Heart left ventricle (tissue), 16 donors: ENCODE measurements at regions not wholly inside any gene's neighbourhood (a gene's known extent, or its start where the extent isn't known, plus 50 kb on each side); places are given as distances from the start of the nearest gene placed in this dataset.

ENCODE experiments used
- ATAC-seq, 4 donors: fragments of 200-7000 bp; cut with Tn5 transposase; one replicate each; pipeline ENCODE4 v1.9.1; 2020 to 2022; ENCODE audit warnings: moderate library complexity in 4 of 4, mild to moderate bottlenecking in 3 of 4, moderate number of reproducible peaks in 1 of 4
- DNase-seq, 5 donors: peaks; one replicate each; pipeline ENCODE4 v3.0.0-alpha.2; 2020
- H3K27ac ChIP-seq, 12 donors: fragments of 200-600 bp; sonication (generic) in 4 of 12; one replicate each; pipeline versions ENCODE4 v1.5.0 to v1.8.0; 2016 to 2022; ENCODE audit warnings: mild to moderate bottlenecking in 2 of 12
- H3K27me3 ChIP-seq, 9 donors: fragments of 200-600 bp; sonication (generic) in 2 of 9; one replicate each; pipeline versions ENCODE4 v1.5.1 to v1.8.0; 2016 to 2022; ENCODE audit warnings: mild to moderate bottlenecking in 3 of 9
- H3K36me3 ChIP-seq, 9 donors: fragments of 200-600 bp; sonication (generic) in 2 of 9; one replicate each; pipeline versions ENCODE4 v1.5.0 to v1.8.0; 2018 to 2022; ENCODE audit warnings: mild to moderate bottlenecking in 2 of 9
- H3K4me1 ChIP-seq, 12 donors: fragments of 200-600 bp; sonication (generic) in 4 of 12; one replicate each; pipeline versions ENCODE4 v1.5.0 to v1.8.0; 2016 to 2022; ENCODE audit warnings: mild to moderate bottlenecking in 3 of 12
- H3K4me3 ChIP-seq, 12 donors: fragments of 200-600 bp; sonication (generic) in 4 of 12; one replicate each; pipeline versions ENCODE4 v1.5.0 to v1.8.0; 2017 to 2022; ENCODE audit warnings: mild to moderate bottlenecking in 9 of 12, moderate library complexity in 4 of 12
- H3K9me3 ChIP-seq, 12 donors: fragments of 200-600 bp; sonication (generic) in 4 of 12; one replicate each; pipeline versions ENCODE4 v1.5.0 to v1.8.0; 2016 to 2022; ENCODE audit warnings: mild to moderate bottlenecking in 1 of 12
- CTCF ChIP-seq, 12 donors: fragments of 200-600 bp; sonication (generic) in 4 of 12; IDR thresholded peaks; one replicate each; pipeline versions ENCODE4 v1.5.0 to v1.8.0; 2018 to 2022; ENCODE audit warnings: antibody characterized with exemption in 12 of 12, mild to moderate bottlenecking in 5 of 12
- POLR2A ChIP-seq, 2 donors: fragments of 450-650 bp; IDR thresholded peaks; one replicate each; pipeline ENCODE4 v1.6.1; 2017; ENCODE audit warnings: antibody characterized with exemption in 2 of 2, mild to moderate bottlenecking in 2 of 2, moderate library complexity in 2 of 2
- WGBS, 4 donors: extraction: QIAGEN DNeasy Blood & Tissue Kit in 2 of 4; methylation state at CpG; one replicate each; pipeline versions ENCODE4 v1.1.5 to v1.1.7; 2013 to 2018; 5-methylcytosine and 5-hydroxymethylcytosine counted together
- intact Hi-C, 10 donors: fragments of 100-400 bp; cut with DNase I; formaldehyde crosslinking; loops; one replicate each; pipeline versions ENCODE4 v1.11.1 to v1.14.2; 2022
- donor health status: ischemic (EF 13 %, LVEDD 7.1; RV severe dilation, severe dysfunction).
- donor health status: healthy with polysubstance abuse.
- donor health status: DM: no; HTN: yes; CAD: no.
- donor health status: DM: no; HTN: no; CAD: no.
- donor health status: ischemic (EF 25% LVEDD 6.9; RV normal size, moderate dysfunction).
- donor health status: ischemic (EF 25% LVEDD 5.7; RV mildly dilated, moderate dysfunction).
- donor health status: healthy.
- donor health status: DM: yes; HTN: yes; CAD: no.
- donor health status: ischemic (EF 35%, LVEDD 5.7; RV mildly dilated, moderate dysfunction).
- donor health status: nonischemic (EF 11% LVEDD 7.7; RV severe dilation, severe dysfunction).
- donor health status: DM: yes; HTN: yes; CAD: no.
- donor health status: PGD.
- donor health status: ischemic (EF 29% LVEDD 5.4; RV normal size, mild dysfunction).
- donor health status: nonischemic (EF 23%, LVEDD 6.1; RV moderate dilation, normal function).

GRCh38 chr3:17990390-17990789, 248.0 kb upstream of the TBC1D5 start:
- H3K4me3 ChIP-seq = no peak overlapping the region
- TF ChIP-seq POLR2A (IDR thresholded peaks at IDR 0.05) (no peak), CTCF (IDR thresholded peaks at IDR 0.05) (no peak)
- no peaks in the 10 kb centered on the region for H3K27me3 ChIP-seq
- H3K27ac ChIP-seq = no peak overlapping the region
- DNase-seq (no peak), ATAC-seq (no peak)
- intact Hi-C loops = no loop called here
- H3K4me1 ChIP-seq = peaks cover 0 to 6% (median 0%) of the 10 kb centered on the region in 12 donors
- 91 to 96% (median 94%) methylated on average over 1 of the region's 1 CpG for WGBS, 4 donors
- no peaks in the 10 kb centered on the region for H3K36me3 ChIP-seq
- H3K9me3 ChIP-seq = no peaks in the 10 kb centered on the region

GRCh38 chr3:17986348-17986816, 244.0 kb upstream of the TBC1D5 start:
- H3K36me3 ChIP-seq = no peaks in the 10 kb centered on the region
- TF ChIP-seq CTCF (IDR thresholded peaks at IDR 0.05) (no peak), POLR2A (IDR thresholded peaks at IDR 0.05) (no peak)
- ATAC-seq (peak in 1 of 4 donors; percentile 47), DNase-seq (no peak)
- intact Hi-C loops = no loop called here
- H3K27me3 ChIP-seq = no peaks in the 10 kb centered on the region
- H3K9me3 ChIP-seq = no peaks in the 10 kb centered on the region
- no peak overlapping the region for H3K4me3 ChIP-seq
- no peak overlapping the region for H3K27ac ChIP-seq
- H3K4me1 ChIP-seq = peaks cover 0 to 6% (median 0%) of the 10 kb centered on the region in 12 donors
- 55 to 60% (median 57%) methylated on average over 2 of the region's 2 CpGs for WGBS, 4 donors

GRCh38 chr3:17985658-17986347, 243.4 kb upstream of the TBC1D5 start:
- no peaks in the 10 kb centered on the region for H3K27me3 ChIP-seq
- 35 to 43% (median 38%) methylated on average over 2 of the region's 2 CpGs for WGBS, 4 donors
- ATAC-seq (no peak), DNase-seq (no peak)
- H3K4me3 ChIP-seq = no peak overlapping the region
- peaks cover 0 to 6% (median 0%) of the 10 kb centered on the region in 12 donors for H3K4me1 ChIP-seq
- H3K9me3 ChIP-seq = no peaks in the 10 kb centered on the region
- H3K36me3 ChIP-seq = no peaks in the 10 kb centered on the region
- H3K27ac ChIP-seq = no peak overlapping the region
- TF ChIP-seq POLR2A (IDR thresholded peaks at IDR 0.05) (no peak), CTCF (IDR thresholded peaks at IDR 0.05) (no peak)
- intact Hi-C loops = no loop called here

- H3K27ac ChIP-seq = no peak overlapping the region
- TF ChIP-seq CTCF (IDR thresholded peaks at IDR 0.05) = no peak
- TF ChIP-seq POLR2A (IDR thresholded peaks at IDR 0.05) = no peak
- no peak for ATAC-seq
- intact Hi-C loops = no loop called here
- peaks cover 0 to 6% (median 0%) of the 10 kb centered on the region in 12 donors for H3K4me1 ChIP-seq
- no peak for DNase-seq
- no peaks in the 10 kb centered on the region for H3K27me3 ChIP-seq
- WGBS, 4 donors = 70 to 81% (median 75%) methylated on average over 3 of the region's 3 CpGs
- H3K36me3 ChIP-seq = no peaks in the 10 kb centered on the region
- no peaks in the 10 kb centered on the region for H3K9me3 ChIP-seq
- no peak overlapping the region for H3K4me3 ChIP-seq
Observed at GRCh38 chr3:17983106-17983505, 240.7 kb upstream of the TBC1D5 start.
